NCI-H526 treated with DMSO at 0.1 percent for 48 hours (cell line): ENCODE measurements at regions not wholly inside any gene's neighbourhood (a gene's known extent, or its start where the extent isn't known, plus 50 kb on each side); places are given as distances from the start of the nearest gene placed in this dataset.
"Not testable (repeated sequence)": the region's sequence is repeated elsewhere in the genome, so short reads cannot be mapped to it uniquely, and the experiment has no call there.

ENCODE experiments used
- DNase-seq: peaks from one replicate; lab custom pipeline; 2025; lab: John Stamatoyannopoulos, UW

DNA sequence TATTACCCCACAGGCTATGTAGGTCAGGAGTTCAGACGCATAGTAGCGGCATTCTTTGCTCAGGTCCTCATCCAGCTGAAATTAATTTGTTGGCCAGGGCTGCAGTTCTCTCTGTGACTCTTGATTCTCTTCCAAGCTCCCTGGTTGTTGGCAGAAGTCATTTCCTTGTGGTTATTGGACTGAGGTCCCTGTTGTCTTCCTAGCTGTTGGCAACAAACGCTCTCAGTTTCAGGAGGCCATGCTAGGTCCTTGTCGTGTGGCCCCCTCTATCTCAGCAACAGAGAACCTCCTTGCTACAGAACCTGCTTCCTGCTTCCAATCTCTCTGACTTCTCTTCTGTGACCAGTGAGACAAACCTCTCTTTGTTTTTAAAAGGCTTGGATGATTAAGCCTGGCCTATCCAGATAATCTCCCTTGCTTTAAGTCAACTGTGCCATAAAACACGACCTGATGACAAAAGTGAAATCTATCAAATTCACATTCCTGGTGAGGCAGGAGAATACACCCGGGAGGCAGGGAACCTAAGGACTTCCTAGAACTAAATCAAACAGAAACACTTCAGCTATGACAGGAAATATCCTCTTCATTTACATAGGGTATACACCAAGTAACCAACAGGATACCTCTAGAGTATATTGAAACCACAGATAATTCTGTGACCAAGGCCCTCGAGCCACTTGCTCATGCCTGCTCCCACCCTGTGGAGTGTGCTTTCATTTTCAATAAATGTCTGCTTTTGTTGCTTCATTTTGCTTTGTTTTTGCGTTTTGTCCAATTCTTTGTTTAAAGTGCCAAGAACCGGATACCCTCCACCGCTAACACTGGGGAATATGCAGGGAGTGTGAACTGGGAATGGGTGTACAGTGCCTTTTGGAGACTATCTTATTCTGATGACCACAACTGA is 196.0 kb downstream of the BTBD3 start:
- DNase-seq: no peak

DNA sequence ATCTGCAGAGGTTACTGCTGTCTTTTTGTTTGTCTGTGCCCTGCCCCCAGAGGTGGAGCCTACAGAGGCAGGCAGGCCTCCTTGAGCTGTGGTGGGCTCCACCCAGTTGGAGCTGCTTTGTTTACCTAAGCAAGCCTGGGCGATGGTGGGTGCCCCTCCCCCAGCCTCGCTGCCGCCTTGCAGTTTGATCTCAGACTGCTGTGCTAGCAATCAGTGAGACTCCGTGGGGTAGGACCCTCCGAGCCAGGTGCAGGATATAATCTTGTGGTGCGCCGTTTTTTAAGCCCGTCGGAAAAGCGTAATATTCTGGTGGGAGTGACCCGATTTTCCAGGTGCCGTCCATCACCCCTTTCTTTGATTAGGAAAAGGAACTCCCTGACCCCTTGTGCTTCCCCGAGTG is 211.4 kb downstream of the BTBD3 start:
- DNase-seq: not testable (repeated sequence)

DNA sequence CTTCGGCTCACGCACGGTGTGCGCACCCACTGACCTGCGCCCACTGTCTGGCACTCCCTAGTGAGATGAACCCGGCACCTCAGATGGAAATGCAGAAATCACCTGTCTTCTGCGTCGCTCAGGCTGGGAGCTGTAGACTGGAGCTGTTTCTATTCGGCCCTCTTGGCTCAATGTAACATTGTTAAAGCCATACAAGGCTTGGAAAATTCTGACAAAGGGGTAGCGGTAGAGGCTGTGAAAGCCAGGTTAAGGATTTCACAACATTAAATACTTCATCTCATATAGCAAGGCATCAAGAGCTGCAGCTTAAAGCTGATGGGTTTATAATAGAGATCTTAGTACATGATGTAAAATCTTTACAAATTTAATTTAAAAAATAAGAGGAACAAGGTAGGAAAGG is 211.8 kb downstream of the BTBD3 start:
- DNase-seq: not testable (repeated sequence)

DNA sequence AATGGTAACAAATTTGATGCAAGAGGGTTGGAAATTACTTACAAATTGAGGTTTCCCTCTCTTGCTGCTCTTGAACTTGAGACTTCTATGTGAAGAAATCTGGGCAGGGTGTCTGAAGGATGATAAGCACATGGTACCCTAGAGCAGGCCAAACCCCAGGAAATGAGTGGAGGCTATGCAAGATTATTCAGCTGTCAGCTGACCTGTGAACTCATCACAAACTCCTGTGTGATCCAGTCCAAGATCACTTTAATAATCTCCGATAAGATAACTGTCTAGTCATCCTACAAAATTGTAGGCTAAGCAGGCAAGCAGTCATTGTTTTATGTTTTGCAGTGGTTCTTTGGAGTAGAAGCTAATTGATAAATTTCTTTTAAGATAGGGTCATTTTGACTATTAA is 213.1 kb downstream of the BTBD3 start:
- DNase-seq: no peak

DNA sequence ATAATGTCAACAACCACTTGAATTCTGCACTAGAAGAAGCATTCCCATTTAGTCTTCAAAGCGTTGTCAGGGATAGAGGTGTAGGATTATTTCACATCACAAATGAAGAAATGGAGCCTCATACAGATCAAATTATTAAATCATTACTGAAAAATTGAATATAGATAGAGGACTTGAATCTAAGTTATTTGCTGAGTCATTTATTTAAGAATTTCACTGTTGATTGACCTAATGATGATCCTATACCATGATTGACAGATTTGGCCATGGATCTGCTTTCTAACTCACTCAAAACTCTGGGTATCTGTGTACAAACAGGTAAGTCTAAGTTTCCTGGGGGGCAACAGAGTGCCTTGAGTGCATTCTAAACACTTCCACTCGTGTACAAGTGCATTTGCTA is 215.9 kb downstream of the BTBD3 start:
- DNase-seq: no peak

DNA sequence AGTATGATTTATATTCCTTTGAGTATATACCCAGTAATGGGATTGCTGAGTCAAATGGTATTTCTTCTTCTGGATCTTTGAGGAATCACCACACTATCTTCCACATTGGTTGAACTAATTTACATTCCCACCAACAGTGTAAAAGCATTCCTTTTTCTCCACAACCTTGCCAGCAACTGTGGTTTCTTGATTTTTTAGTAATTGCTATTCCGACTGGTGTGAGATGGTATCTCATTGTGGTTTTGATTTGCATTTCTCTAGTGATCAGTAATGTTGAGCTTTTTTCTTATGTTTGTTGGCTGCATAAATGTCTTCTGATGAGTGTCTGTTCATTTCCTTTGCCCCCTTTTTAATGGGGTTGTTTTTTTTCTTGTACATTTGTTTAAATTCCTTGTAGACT is 228.3 kb downstream of the BTBD3 start:
- DNase-seq: not testable (repeated sequence)

DNA sequence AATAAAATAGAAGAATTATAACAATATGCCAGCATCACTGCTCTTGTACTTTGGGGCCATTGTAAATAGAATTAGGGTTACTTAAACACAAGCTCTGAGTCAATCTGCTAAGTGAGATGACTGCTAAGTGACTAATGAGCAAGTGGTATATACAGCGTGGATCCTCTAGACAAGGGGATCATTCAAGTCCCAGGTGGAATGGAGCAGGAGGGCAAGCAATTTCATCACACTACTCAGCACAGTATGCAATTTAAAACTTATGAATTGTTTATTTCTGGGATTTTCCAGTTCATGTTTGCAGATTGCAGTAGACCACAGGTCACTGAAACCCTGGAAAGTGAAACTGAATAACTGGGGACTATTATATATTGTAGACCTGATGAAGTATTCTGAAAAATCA is 235.3 kb downstream of the BTBD3 start:
- no peak for DNase-seq

DNA sequence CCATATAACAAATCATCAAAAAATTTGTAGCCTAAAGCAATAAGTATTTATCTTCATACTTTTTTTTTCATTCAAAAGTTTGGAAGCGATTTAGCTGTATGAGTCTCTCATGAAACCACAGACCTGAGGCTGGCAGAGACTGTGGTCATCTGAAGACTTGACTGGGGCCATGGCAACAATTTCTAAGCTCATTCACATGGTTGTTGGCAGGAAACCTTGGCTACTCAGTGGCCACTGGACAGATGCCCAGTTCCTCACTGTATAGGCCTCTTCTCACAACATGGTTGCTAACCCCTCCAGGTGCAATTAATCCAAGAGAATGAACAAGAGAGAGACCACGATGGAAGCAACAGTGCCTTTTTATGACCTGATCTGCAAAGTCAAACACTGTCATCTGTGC is 235.9 kb downstream of the BTBD3 start:
- no peak for DNase-seq

DNA sequence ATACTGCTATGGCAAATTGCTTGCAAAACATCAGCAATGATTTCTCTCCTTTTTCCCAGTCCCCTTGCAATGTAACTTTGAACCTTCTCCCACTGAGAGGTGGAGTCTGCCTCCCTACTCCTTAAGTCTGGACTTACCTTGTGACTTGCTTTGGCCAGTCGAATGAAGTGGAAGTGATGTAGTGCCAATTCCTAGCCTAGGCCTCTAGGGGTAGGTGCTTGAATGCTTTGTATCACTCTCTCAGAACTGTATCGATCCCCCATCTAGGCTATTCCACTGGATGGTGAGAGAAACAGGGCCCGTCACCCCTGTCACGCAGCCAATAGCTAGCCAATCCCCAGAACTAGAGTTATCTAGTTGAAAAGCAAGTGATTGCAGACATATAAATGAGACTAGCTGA is 238.6 kb downstream of the BTBD3 start:
- no peak for DNase-seq

DNA sequence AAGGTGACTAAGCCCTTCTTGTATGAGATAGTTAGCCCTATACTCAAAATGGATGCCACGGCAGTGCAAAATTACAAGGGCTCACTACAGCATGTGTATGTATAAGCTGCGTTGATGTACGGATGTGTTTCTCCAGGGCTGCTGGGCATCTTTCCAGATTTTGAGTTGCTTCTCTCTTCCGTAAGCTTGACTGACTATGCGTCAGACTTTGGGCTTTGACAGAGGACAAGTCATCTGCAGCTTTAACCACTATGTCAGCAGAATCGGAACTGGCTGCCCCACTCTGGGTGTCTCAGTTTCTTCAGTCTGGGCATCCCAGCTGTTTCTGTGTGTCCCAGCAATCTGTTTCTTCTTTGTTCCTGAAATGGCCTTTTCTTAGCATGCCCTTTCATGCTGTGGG is 241.6 kb downstream of the BTBD3 start:
- no peak for DNase-seq

DNA sequence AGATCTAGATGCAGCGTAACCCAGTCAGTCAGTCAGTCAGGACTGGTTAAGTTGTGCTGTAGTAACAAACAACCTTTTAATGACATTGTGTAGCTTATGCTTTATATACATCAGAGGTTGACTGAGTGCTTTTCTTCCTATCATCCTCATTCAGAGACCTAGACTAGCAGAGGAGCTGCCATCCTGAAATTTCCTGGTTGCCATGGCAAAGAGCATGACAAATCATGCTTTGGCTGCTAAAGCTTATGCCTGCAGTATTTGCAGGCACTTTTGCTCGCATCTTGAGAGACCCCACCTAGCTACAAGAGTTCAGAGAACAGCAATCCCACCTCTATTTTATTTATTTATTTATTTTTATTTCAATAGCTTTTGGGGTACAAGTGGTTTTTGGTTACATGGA is 244.0 kb downstream of the BTBD3 start:
- no peak for DNase-seq

DNA sequence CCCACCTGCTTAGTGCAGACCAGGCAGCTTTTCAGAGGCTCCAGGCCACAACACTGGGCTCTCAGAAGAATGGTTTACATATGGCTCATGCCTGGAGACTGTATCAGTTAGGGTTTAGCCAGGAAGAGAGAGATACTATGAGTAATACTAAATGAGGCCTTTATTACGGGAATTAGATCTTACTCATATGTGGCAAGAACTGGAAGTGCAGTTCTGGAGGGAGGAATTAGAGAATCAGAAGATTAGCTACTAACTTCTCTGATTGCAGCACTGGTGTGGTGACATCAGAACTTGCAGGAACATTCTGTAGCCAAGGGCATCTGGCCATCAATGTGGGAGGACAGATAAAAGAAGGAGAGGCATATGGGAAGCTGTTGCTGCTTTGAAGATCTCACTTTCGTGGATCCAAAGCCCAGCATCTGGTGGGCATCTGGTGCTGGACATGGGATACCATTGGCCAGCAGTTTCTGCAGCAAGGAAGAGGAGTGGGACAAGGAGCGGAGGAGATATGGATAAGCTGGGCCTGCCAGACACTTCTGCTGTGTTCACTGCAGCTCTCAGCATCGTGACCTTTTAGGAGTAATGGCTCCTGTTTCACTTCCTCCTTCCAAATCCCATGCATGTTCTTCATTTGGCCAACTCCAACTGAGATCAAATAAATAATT is 248.5 kb downstream of the BTBD3 start:
- DNase-seq: no peak

DNA sequence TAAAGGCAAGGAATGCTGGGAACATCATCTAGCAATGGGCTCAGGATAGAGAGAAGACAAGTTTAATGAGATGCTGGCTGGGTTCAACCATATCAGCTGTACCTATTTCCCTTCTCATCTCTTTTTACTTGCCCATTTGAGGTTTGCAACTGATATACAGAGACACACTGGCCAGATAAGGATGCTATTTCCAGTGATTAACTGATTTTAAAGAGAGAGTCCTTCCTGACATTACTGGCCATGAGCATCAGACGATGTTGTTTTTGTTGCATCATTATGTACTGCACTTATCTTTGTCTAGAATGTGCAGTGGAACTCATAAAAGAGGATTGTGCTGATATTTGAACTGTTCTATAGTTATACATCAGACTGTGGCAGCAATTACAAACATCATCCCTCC is 252.7 kb downstream of the BTBD3 start:
- no peak for DNase-seq

DNA sequence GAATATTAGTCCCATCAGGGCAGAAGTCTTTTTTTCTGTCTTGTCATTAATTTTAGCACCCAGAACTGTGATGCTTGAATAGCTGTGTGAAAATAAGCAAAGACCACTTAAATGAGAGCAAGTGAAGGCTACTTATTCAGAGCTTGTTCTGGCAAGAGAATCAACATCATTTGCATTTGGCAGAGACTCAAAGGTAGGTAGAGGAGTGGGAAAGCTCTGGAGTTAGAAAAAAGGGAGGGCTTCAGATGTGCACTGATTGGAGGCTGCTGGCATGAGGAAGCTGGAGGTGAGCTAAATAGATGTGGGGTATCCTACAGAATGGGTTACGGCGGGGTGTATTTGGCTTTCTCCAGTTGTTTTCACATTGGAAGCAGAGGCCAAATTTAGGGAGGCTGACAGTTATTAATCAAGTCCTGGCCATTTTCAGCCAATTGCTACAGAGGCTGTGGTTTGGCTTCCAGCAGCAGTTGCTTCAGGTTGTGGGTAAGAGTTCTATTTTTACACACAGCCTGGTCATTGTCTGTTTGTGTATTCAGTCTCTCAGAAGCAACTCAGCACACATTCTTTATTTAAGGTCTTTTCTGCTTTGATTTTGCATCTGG is 254.3 kb downstream of the BTBD3 start:
- peak; percentile 29 for DNase-seq

DNA sequence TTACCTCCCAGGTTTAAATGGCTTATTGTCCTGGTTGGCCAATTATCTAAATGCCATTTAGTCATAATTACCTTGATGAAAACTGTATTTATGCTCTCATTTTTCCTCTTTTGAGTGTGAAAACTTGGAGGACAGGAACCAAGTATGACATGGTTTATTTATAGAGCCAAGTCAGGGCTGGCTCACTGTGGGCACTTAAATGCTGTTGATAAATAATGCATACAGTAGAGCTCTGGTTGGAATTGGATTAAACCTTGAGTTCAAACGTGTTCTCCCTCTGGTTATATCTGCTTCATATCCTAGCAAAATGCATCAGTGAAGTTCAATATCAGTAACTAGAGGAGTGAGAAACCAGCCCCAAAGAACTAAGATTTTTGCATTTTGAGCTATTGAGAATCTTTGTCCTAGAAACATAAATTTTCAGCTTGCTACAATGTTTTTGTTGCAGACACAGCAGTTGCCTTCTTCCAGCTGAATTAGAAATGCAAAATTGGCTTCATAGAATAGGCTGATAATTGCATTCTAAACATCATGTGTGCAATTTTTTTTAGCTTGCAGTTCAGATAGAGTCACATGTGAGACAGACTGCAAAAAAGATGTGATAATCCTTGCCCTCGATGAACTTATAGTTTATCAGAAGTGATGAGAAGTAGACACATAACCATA is 255.8 kb downstream of the BTBD3 start:
- DNase-seq: no peak

DNA sequence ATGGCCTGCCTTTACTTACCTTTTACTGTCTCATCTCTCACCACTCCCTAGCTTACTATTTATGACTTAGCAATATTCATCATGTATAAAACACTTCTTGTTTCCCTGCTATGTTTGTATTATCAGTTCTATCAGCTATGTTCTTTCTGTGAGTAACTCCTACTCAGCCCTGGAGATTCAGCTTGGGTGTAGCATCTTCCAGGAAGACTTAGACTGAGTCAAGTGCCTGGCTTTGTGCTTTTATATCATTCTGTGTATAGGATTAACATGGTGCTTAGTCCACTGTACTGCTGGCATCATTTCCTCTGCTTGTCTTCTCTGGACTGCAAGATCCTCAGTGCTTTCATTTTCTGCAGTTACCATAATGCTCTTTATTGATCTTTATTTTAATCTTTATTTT is 257.8 kb downstream of the BTBD3 start:
- no peak for DNase-seq

DNA sequence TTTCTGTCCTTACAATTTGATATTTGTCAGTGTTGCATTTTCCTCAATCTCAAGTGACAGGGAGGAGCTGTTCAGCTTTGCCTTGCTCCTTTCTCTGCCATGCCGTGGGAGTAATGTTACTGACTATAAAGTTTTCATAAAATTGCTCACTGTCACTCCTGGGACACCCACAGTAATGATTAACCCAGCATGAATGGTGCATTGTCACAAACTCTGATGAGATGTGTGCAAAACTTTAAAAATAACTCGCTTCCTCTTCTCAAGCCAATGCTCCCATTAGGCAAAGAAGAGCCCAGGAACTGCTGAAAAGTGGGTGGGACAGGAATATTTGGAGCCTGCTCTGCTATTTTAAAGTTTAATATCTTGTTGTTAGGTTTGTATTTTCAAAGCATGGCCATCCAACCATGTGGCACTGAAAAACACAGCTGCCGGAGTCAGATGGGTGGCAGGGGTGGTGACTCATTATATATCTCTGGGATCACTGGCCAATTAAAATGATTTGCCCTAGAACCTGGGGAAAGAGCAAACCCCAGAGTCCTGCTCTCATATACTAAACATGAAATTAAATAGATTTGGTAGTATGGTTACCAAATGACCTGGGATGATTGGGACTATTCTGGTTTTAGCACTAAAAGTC is 260.1 kb downstream of the BTBD3 start:
- peak; percentile 26 for DNase-seq

DNA sequence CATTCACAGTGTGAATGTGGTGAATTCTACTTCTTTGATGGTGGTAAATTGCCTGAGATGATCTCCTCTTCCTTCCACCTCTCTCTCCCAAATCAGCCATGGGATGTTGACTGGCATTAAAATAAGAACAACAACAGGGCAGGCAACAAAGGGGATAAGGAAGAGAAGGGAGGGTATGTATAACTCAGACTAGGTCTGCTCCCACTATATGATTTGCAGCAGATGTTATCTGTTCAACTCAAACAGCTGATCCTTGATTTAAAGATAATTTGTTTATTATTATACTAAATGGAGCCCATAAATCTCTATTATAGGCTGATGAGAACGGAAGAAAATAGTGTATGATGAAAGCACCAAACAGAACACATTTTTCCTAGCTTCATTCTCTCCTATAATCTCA is 262.0 kb downstream of the BTBD3 start:
- DNase-seq: peak; percentile 19

DNA sequence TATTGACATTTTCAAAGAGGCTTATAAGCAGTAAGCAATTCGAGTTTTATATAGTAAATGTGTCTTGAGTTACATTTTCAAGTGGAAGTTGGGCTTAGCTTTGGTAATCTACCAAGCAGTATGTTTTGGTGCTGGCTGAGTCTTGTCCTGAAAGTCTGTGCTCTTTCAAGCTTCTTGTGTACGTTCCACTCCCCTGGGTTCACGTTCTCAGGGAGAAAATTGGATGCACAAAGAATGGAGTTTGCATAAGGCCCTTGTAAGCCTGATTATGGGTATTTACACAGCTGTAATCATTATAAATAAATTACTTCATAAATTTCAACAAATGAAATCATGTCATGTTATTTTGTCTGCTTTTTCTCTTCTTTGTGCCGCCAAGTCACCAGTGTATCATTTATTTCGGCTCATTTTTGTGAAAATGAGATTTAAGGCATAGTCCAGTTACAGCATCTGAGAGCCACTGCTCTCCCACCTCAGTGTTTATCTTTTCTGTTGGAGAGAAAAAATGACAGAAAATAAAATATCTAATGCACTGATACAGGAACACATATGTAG is 262.5 kb downstream of the BTBD3 start:
- DNase-seq: peak; percentile 70

DNA sequence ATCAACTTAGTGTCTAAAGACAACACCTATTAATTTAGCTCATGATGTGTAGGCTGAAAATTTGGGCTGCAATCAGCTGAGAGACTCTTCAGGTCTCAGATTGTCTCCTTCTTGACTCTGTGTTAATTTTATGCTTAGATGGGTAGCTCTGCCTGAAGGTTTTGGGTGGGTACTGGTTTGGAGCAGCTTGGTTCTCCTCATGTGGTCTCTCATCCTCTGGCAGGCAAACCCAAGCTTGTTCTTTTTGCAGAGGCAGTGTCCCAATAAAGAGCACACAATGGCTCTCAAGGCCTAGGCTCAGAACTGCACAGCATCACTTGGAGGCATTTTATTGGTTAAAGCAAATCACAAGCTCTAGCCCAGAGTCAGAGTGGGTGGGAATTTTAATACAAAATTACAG is 280.6 kb downstream of the BTBD3 start:
- DNase-seq: no peak

DNA sequence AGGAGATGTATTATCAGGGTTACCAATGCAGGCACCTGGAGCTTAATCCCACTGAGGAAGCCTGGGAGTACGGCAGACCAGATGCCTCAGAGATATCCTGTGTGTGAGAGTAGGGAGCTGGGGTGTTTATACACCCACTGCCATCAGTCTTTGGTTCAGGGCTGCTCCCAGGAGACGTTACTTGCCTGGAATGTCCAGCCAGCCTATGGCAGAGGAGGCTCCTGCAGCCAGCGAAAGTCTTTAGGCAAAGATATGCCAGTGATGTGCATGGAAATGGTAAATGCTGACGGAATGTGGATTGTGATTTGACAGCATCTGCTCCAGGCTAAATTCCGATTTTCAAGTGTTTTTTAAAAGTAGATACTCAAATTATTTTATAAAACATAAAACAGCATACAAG is 282.0 kb downstream of the BTBD3 start:
- no peak for DNase-seq
